CD8-positive, alpha-beta memory T cell (primary cell): ENCODE measurements at regions not wholly inside any gene's neighbourhood (a gene's known extent, or its start where the extent isn't known, plus 50 kb on each side); places are given as distances from the start of the nearest gene placed in this dataset.

ENCODE experiments used
- CTCF ChIA-PET: fragments of 350-600 bp; sonication (Branson Sonifier 250); formaldehyde crosslinking; loops from one replicate; lab custom pipeline; 2021; ENCODE audit warnings: antibody characterized with exemption; lab: Charles Lee
- POLR2A ChIA-PET: fragments of 350-600 bp; sonication (Branson Sonifier 250); formaldehyde crosslinking; loops from one replicate; lab custom pipeline; 2021; ENCODE audit warnings: antibody characterized with exemption; lab: Charles Lee
- DNase-seq, 5 donors: peaks; one replicate each; pipeline versions ENCODE4 v3.0.0 to v3.0.0-alpha.2; 2020 to 2022; ENCODE audit warnings: mixed read lengths in 1 of 5
- H3K27ac ChIP-seq: one replicate; pipeline ENCODE4 v1.7.0; 2013; ENCODE audit warnings: low read depth, mild to moderate bottlenecking, low read length, moderate library complexity
- H3K27me3 ChIP-seq: 2 replicates; pipeline ENCODE4 v1.7.0; 2013; ENCODE audit warnings: low read length, mild to moderate bottlenecking; ENCODE audit not compliant: insufficient read depth, poor library complexity, severe bottlenecking
- H3K36me3 ChIP-seq: 2 replicates; pipeline ENCODE4 v1.7.0; 2013; ENCODE audit warnings: mild to moderate bottlenecking, low read length, moderate library complexity; ENCODE audit not compliant: insufficient read depth
- H3K4me1 ChIP-seq: 2 replicates; pipeline ENCODE4 v1.7.0; 2013; ENCODE audit warnings: mild to moderate bottlenecking, low read length, moderate library complexity; ENCODE audit not compliant: insufficient read depth
- H3K4me3 ChIP-seq: 2 replicates; pipeline ENCODE4 v1.7.0; 2013; ENCODE audit warnings: mild to moderate bottlenecking, low read length
- H3K9me3 ChIP-seq: 2 replicates; pipeline ENCODE4 v1.7.0; 2013; ENCODE audit warnings: mild to moderate bottlenecking, low read length
- H3K27ac Mint-ChIP-seq, 8 donors: one replicate each; pipeline ENCODE4 v1.8.0; 2020 to 2021; ENCODE audit warnings: mixed read lengths in 8 of 8, mild to moderate bottlenecking in 6 of 8, inconsistent platforms in 3 of 8, moderate library complexity in 3 of 8
- H3K27me3 Mint-ChIP-seq, 2 donors: one replicate each; pipeline ENCODE4 v1.8.0; 2020 to 2021; ENCODE audit warnings: mixed read lengths in 2 of 2, mild to moderate bottlenecking in 1 of 2, moderate library complexity in 1 of 2
- H3K36me3 Mint-ChIP-seq, 3 donors: one replicate each; pipeline ENCODE4 v1.8.0; 2020 to 2021; ENCODE audit warnings: mixed read lengths in 3 of 3, inconsistent platforms in 1 of 3, mild to moderate bottlenecking in 1 of 3
- H3K4me1 Mint-ChIP-seq, 3 donors: one replicate each; pipeline ENCODE4 v1.8.0; 2020 to 2021; ENCODE audit warnings: mixed read lengths in 3 of 3, inconsistent platforms in 1 of 3, mild to moderate bottlenecking in 1 of 3
- H3K4me3 Mint-ChIP-seq, 7 donors: one replicate each; pipeline ENCODE4 v1.8.0; 2020 to 2021; ENCODE audit warnings: mixed read lengths in 7 of 7, mild to moderate bottlenecking in 6 of 7, moderate library complexity in 4 of 7, inconsistent platforms in 2 of 7
- H3K9me3 Mint-ChIP-seq, 5 donors: one replicate each; pipeline ENCODE4 v1.8.0; 2020 to 2022; ENCODE audit warnings: mixed read lengths in 5 of 5, mild to moderate bottlenecking in 3 of 5, moderate library complexity in 2 of 5, inconsistent platforms in 1 of 5

DNA sequence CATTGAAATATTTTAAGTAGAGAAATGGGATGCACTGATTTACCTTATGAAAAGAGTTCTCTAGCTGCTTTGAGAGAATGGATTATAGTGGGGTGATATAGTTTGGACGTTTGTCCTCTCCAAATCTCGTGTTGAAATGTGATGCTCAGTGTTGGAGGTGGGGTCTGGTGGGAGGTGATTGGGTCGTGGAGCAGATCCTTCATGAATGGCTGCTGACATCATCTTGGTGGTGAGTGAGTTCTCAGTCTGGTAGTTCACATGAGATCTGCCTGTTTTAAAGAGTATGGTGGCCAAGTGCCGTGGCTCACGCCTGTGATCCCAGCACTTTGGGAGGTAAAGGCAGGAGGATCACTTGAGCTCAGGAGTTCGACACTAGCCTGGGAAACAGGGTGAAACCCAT, 58.7 kb upstream of the SH3RF3 start:
- Histone ChIP-seq H3K27me3 (no peaks in the 10 kb centered on the region), H3K4me3 (no peak overlapping the region), H3K36me3 (no peaks in the 10 kb centered on the region), H3K4me1 (no peaks in the 10 kb centered on the region), H3K27ac (no peak overlapping the region), H3K9me3 (no peaks in the 10 kb centered on the region)
- Mint-ChIP-seq H3K4me3 (no peak overlapping the region), H3K4me1 (no peaks in the 10 kb centered on the region), H3K27me3 (peaks cover 6 to 18% of the 10 kb centered on the region in 2 donors), H3K9me3 (peaks cover 0 to 8% (median 4%) of the 10 kb centered on the region in 5 donors), H3K27ac (no peak overlapping the region), H3K36me3 (peaks cover 0 to 12% (median 0%) of the 10 kb centered on the region in 3 donors)
- DNase-seq, result no peak
- ChIA-PET CTCF (no interaction called here), POLR2A (no interaction called here)

DNA sequence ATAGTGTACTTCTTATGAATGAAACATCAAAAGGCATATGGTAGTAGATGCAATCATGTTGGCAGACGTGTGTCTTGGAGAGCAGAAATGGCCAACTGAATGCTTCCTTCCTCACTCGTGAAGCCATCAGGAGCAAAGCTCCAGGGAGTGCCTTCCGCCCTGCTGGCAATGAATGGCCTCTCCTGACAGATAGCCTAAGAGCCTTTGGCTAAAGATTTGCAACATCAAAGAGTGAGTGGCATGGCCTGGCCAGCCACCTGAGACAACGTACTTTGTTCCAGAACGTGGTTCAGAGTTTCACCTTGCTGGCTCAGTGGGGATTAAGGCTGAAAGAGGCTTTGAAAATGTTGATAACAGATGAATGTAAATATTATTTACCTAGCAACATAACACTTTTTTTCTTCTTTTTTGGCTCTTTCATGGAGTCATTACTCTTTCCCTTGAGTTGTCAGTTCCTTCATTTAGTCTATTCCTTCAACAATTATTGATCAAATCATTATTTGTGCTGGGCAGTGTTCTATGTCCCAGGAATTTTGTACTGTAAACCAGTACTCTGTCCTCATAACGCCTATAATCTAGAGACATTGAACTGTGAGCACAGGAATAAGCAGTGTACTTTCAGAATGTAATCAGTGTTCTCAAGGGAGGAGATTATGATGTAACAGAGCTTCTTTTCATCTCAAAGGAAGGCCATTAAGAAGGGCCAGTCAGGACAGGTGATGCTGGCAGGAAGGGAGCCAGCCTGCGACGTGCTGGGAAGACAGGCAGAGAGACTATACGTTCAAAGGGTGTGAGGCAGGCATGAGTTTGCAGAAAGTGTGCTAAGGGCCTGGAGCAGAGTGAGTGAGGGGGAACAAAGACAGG, 59.4 kb upstream of the SH3RF3 start:
- no peak overlapping the region for H3K27ac ChIP-seq
- no peaks in the 10 kb centered on the region for H3K4me1 ChIP-seq
- ChIA-PET POLR2A (no interaction called here), CTCF (no interaction called here)
- no peak for DNase-seq
- H3K4me3 ChIP-seq, result no peak overlapping the region
- no peaks in the 10 kb centered on the region for H3K27me3 ChIP-seq
- Mint-ChIP-seq H3K27me3 (peaks cover 5 to 18% of the 10 kb centered on the region in 2 donors), H3K4me3 (no peak overlapping the region), H3K27ac (no peak overlapping the region), H3K9me3 (peaks cover 0 to 8% (median 4%) of the 10 kb centered on the region in 5 donors), H3K4me1 (no peaks in the 10 kb centered on the region), H3K36me3 (peaks cover 0 to 12% (median 0%) of the 10 kb centered on the region in 3 donors)
- H3K36me3 ChIP-seq, result no peaks in the 10 kb centered on the region
- H3K9me3 ChIP-seq, result no peaks in the 10 kb centered on the region

DNA sequence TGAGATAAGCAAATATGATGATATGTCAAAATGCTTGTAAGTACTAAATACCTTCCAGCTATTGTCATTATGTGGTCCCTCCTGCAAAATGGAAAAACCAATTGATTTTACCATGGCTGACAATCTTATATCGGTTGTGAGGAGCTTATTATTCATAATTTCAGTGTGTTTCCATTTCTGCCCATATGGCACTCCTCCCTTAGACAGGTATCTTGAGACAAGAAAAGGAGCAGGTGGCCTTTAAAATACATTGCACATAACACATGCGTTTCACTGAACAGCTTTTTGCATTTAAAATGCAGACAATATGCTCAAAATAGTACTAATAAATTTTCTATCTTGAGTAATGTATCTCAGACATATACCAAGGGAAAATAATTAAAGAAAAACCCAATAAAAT, 60.2 kb upstream of the SH3RF3 start:
- H3K27me3 Mint-ChIP-seq, result peaks cover 5 to 18% of the 10 kb centered on the region in 2 donors
- no peak for DNase-seq
- Histone ChIP-seq H3K9me3 (no peaks in the 10 kb centered on the region), H3K4me3 (no peak overlapping the region), H3K27me3 (no peaks in the 10 kb centered on the region), H3K4me1 (no peaks in the 10 kb centered on the region), H3K36me3 (no peaks in the 10 kb centered on the region), H3K27ac (no peak overlapping the region)
- H3K4me3 Mint-ChIP-seq, result no peak overlapping the region
- no peak overlapping the region for H3K27ac Mint-ChIP-seq
- H3K9me3 Mint-ChIP-seq, result peaks cover 0 to 7% (median 4%) of the 10 kb centered on the region in 5 donors
- CTCF ChIA-PET, result no interaction called here
- POLR2A ChIA-PET, result no interaction called here
- H3K4me1 Mint-ChIP-seq, result peaks cover 0 to 1% (median 0%) of the 10 kb centered on the region in 3 donors
- H3K36me3 Mint-ChIP-seq, result peaks cover 0 to 12% (median 0%) of the 10 kb centered on the region in 3 donors

DNA sequence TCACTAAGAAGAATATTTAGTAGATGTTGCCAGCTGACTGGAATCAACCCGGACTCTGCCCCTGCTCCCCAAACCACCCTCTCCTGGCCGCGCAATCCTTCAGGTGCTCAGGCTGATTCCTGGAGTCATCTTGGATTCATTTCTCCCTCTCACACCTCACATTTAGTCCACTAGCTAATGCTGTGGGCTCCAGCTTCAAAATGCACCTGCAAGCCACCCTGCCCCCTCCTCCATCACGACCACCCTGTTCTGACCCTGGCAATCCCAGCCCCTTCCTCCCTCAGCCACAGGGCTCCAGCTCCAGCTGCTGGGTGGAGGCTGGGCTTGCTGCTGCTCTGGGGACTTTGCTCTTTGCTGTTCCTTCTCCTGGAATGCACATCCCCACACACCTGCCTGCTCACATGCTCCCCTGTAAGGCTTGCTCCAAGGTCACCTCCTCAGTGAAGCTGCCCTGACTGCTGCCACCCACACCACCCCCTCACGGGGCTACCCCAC, 61.3 kb upstream of the SH3RF3 start:
- Mint-ChIP-seq H3K9me3 (peaks cover 0 to 3% (median under 1%) of the 10 kb centered on the region in 5 donors), H3K36me3 (peaks cover 0 to 8% (median 0%) of the 10 kb centered on the region in 3 donors), H3K4me3 (no peak overlapping the region), H3K27me3 (peaks cover 5 to 13% of the 10 kb centered on the region in 2 donors), H3K27ac (no peak overlapping the region), H3K4me1 (peaks cover 0 to 9% (median 7%) of the 10 kb centered on the region in 3 donors)
- CTCF ChIA-PET, result interaction anchor here (0.8 to 0.9 kb wide), 2 partner anchors 9 to 17 kb away, joined by 4 read pairs; no protein-coding TSS in a partner anchor
- no peaks in the 10 kb centered on the region for H3K9me3 ChIP-seq
- POLR2A ChIA-PET, result no interaction called here
- H3K27me3 ChIP-seq, result no peaks in the 10 kb centered on the region
- H3K4me3 ChIP-seq, result no peak overlapping the region
- DNase-seq, result no peak
- peaks cover 7% of the 10 kb centered on the region for H3K4me1 ChIP-seq
- H3K27ac ChIP-seq, result no peak overlapping the region
- H3K36me3 ChIP-seq, result no peaks in the 10 kb centered on the region

DNA sequence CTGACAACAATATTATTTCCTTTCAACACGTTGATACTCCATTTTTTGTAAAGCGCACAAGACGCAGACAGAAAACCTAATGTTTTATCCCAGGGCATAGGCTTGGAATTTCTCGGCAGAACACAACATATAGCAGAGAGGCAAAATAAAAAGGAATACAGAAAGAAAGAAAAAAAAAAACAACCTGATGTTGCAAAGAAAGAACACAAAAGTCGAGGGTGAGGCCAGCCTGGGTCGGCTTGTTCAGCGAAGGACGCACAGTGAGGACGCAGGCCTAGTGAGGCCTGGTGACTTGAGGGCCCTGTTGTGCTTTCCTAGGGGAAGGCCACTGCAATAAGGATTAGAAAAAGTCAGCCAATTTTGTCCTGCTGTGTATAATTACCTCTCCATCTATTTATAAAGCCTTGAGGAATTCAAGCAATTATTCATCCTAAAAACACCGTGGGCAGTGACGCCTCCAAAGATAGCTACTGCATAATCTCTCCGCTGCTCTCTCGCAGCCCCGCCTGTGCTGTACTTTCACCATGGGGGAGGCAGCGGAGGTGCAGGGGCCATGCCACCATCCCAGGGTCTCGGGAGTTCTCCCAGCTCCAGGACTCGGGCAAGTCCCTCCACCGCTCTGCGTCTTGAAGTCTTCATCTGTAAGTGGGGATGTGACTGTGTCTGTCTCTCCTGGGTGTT, 61.9 kb upstream of the SH3RF3 start:
- Mint-ChIP-seq H3K9me3 (peaks cover 0 to 3% (median 0%) of the 10 kb centered on the region in 5 donors), H3K36me3 (peaks cover 0 to 6% (median 0%) of the 10 kb centered on the region in 3 donors), H3K4me1 (peaks cover 0 to 9% (median 7%) of the 10 kb centered on the region in 3 donors), H3K27me3 (peaks cover 5 to 12% of the 10 kb centered on the region in 2 donors), H3K4me3 (no peak overlapping the region), H3K27ac (no peak overlapping the region)
- H3K36me3 ChIP-seq, result no peaks in the 10 kb centered on the region
- H3K4me1 ChIP-seq, result peaks cover 7% of the 10 kb centered on the region
- H3K27me3 ChIP-seq, result no peaks in the 10 kb centered on the region
- no peak overlapping the region for H3K27ac ChIP-seq
- ChIA-PET CTCF (interaction anchor here (0.9 kb wide), 1 partner anchor 17 kb away, joined by 4 read pairs; no protein-coding TSS in a partner anchor), POLR2A (no interaction called here)
- DNase-seq, result no peak
- no peaks in the 10 kb centered on the region for H3K9me3 ChIP-seq
- no peak overlapping the region for H3K4me3 ChIP-seq

DNA sequence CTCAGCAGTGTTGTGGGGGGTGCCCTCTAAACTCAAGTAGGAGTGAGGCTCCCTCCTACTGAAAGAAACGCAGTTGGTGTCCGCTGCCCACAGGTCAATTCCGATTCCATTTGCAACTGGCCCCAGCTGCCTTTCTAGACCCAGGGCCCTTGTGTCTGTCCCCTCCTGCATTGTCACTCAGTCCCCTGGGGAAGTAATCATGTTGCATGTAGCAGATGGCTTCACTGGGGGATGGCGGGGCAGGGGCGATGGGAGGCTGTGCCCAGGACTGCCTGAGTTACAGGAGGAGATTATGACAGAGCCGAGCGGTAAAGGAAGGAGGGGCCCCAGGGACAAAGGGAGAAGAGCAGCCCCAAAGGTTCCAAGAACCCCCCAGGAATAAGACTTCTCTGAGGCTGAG, 62.5 kb upstream of the SH3RF3 start:
- Histone ChIP-seq H3K4me3 (no peak overlapping the region), H3K9me3 (no peaks in the 10 kb centered on the region), H3K27me3 (no peaks in the 10 kb centered on the region), H3K4me1 (peaks cover 7% of the 10 kb centered on the region), H3K27ac (no peak overlapping the region), H3K36me3 (no peaks in the 10 kb centered on the region)
- Mint-ChIP-seq H3K27ac (no peak overlapping the region), H3K27me3 (peaks cover 2 to 12% of the 10 kb centered on the region in 2 donors), H3K4me3 (no peak overlapping the region), H3K9me3 (peaks cover 0 to 1% (median 0%) of the 10 kb centered on the region in 5 donors), H3K4me1 (peaks cover 0 to 9% (median 7%) of the 10 kb centered on the region in 3 donors), H3K36me3 (peaks cover 0 to under 1% (median 0%) of the 10 kb centered on the region in 3 donors)
- POLR2A ChIA-PET, result no interaction called here
- CTCF ChIA-PET, result no interaction called here
- no peak for DNase-seq

DNA sequence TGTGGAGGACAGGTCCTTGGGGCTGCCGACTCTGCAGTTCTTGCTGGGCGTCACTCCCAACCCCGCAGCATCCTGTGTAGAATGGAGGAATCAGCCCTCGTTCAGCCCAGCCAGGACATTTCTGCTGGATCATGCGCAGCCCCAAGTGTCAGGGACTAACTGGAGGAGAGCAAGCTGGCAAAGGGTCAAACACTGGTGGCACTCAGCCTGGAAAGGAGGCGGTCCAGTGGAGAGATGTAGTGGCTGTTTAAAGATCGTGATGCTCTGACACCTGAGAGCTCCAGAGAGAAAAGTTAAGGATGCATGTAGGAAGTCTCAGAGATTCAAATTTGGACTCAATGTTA, 63.6 kb upstream of the SH3RF3 start:
- Mint-ChIP-seq H3K27me3 (peaks cover 0 to 12% of the 10 kb centered on the region in 2 donors), H3K9me3 (no peaks in the 10 kb centered on the region), H3K4me1 (peaks cover 0 to 9% (median 7%) of the 10 kb centered on the region in 3 donors), H3K36me3 (no peaks in the 10 kb centered on the region), H3K27ac (peak overlapping the region in 1 of 8 donors; percentile 2), H3K4me3 (no peak overlapping the region)
- ChIA-PET POLR2A (no interaction called here), CTCF (interaction anchor here (1.1 kb wide), 1 partner anchor 34 kb away, joined by 3 read pairs; no protein-coding TSS in a partner anchor)
- no peaks in the 10 kb centered on the region for H3K27me3 ChIP-seq
- no peak overlapping the region for H3K4me3 ChIP-seq
- no peaks in the 10 kb centered on the region for H3K36me3 ChIP-seq
- H3K27ac ChIP-seq, result no peak overlapping the region
- H3K4me1 ChIP-seq, result peaks cover 8% of the 10 kb centered on the region
- no peak for DNase-seq
- no peaks in the 10 kb centered on the region for H3K9me3 ChIP-seq
